ENCODE measurements at regions not wholly inside any gene's neighbourhood (a gene's known extent, or its start where the extent isn't known, plus 50 kb on each side); places are given as distances from the start of the nearest gene placed in this dataset.

GRCh38 chr1:65704318-65704717 lies 88.4 kb upstream of the PDE4B start:
- WGBS = 88% methylated on average over 2 of the region's 2 CpGs
- DNase-seq (ENCODE audit: low spot score) = no peak
- H3K9me3 ChIP-seq = no peaks in the 10 kb centered on the region
- no peaks in the 10 kb centered on the region for H3K4me1 ChIP-seq (replicated peaks)
- H3K4me3 ChIP-seq = no peak overlapping the region
- no peak overlapping the region for H3K27ac ChIP-seq
- TF ChIP-seq, protein P1, sequence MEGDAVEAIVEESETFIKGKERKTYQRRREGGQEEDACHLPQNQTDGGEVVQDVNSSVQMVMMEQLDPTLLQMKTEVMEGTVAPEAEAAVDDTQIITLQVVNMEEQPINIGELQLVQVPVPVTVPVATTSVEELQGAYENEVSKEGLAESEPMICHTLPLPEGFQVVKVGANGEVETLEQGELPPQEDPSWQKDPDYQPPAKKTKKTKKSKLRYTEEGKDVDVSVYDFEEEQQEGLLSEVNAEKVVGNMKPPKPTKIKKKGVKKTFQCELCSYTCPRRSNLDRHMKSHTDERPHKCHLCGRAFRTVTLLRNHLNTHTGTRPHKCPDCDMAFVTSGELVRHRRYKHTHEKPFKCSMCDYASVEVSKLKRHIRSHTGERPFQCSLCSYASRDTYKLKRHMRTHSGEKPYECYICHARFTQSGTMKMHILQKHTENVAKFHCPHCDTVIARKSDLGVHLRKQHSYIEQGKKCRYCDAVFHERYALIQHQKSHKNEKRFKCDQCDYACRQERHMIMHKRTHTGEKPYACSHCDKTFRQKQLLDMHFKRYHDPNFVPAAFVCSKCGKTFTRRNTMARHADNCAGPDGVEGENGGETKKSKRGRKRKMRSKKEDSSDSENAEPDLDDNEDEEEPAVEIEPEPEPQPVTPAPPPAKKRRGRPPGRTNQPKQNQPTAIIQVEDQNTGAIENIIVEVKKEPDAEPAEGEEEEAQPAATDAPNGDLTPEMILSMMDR (IDR thresholded peaks at IDR 0.05) = no peak
- TF ChIP-seq POLR2A (IDR thresholded peaks at IDR 0.05) (no peak), POLR2AphosphoS5 (IDR thresholded peaks at IDR 0.05) (no peak)
- no peaks in the 10 kb centered on the region for H3K36me3 ChIP-seq
- intact Hi-C loops (cut with DNase I) = no loop called here
- H3K27me3 ChIP-seq (replicated peaks; ENCODE audit: insufficient read depth) = no peaks in the 10 kb centered on the region

GRCh38 chr1:65717815-65718454 lies 74.8 kb upstream of the PDE4B start:
- TF ChIP-seq POLR2AphosphoS5 (IDR thresholded peaks at IDR 0.05) (no peak), POLR2A (IDR thresholded peaks at IDR 0.05) (no peak)
- TF ChIP-seq, protein P1 (IDR thresholded peaks at IDR 0.05) = no peak
- no peak overlapping the region for H3K4me3 ChIP-seq
- no peaks in the 10 kb centered on the region for H3K27me3 ChIP-seq (replicated peaks; ENCODE audit: insufficient read depth)
- no peak for DNase-seq (ENCODE audit: low spot score)
- H3K27ac ChIP-seq = no peak overlapping the region
- no peaks in the 10 kb centered on the region for H3K36me3 ChIP-seq
- no peaks in the 10 kb centered on the region for H3K9me3 ChIP-seq
- intact Hi-C loops (cut with DNase I) = no loop called here
- no peaks in the 10 kb centered on the region for H3K4me1 ChIP-seq (replicated peaks)
- 86% methylated on average over 3 of the region's 3 CpGs for WGBS

GRCh38 chr1:65719391-65719790 lies 73.3 kb upstream of the PDE4B start:
- Histone ChIP-seq H3K4me1 (replicated peaks) (no peaks in the 10 kb centered on the region), H3K27me3 (replicated peaks; ENCODE audit: insufficient read depth) (no peaks in the 10 kb centered on the region), H3K9me3 (no peaks in the 10 kb centered on the region), H3K36me3 (no peaks in the 10 kb centered on the region), H3K27ac (no peak overlapping the region), H3K4me3 (no peak overlapping the region)
- WGBS = 52% methylated on average over 5 of the region's 5 CpGs
- no peak for DNase-seq (ENCODE audit: low spot score)
- TF ChIP-seq POLR2A (IDR thresholded peaks at IDR 0.05) = no peak
- TF ChIP-seq, protein P1 (IDR thresholded peaks at IDR 0.05) = no peak
- no peak for TF ChIP-seq POLR2AphosphoS5 (IDR thresholded peaks at IDR 0.05)
- intact Hi-C loops (cut with DNase I) = no loop called here

- no peaks in the 10 kb centered on the region for H3K9me3 ChIP-seq
- DNase-seq (ENCODE audit: low spot score) = no peak
- H3K36me3 ChIP-seq = no peaks in the 10 kb centered on the region
- no peak overlapping the region for H3K27ac ChIP-seq
- no peaks in the 10 kb centered on the region for H3K4me1 ChIP-seq (replicated peaks)
- no peak for TF ChIP-seq POLR2A (IDR thresholded peaks at IDR 0.05)
- no peak for TF ChIP-seq POLR2AphosphoS5 (IDR thresholded peaks at IDR 0.05)
- TF ChIP-seq, protein P1 (IDR thresholded peaks at IDR 0.05) = no peak
- WGBS = 97% methylated on average over 5 of the region's 5 CpGs
- H3K4me3 ChIP-seq = no peak overlapping the region
- H3K27me3 ChIP-seq (replicated peaks; ENCODE audit: insufficient read depth) = no peaks in the 10 kb centered on the region
- intact Hi-C loops (cut with DNase I) = no loop called here
These were observed 70.2 kb upstream of the PDE4B start for GRCh38 chr1:65722461-65722860.

- Histone ChIP-seq H3K27me3 (replicated peaks; ENCODE audit: insufficient read depth) (no peaks in the 10 kb centered on the region), H3K4me3 (no peak overlapping the region), H3K4me1 (replicated peaks) (no peaks in the 10 kb centered on the region), H3K9me3 (no peaks in the 10 kb centered on the region), H3K27ac (no peak overlapping the region), H3K36me3 (no peaks in the 10 kb centered on the region)
- no peak for DNase-seq (ENCODE audit: low spot score)
- TF ChIP-seq, protein P1 (IDR thresholded peaks at IDR 0.05) = no peak
- TF ChIP-seq POLR2A (IDR thresholded peaks at IDR 0.05) (no peak), POLR2AphosphoS5 (IDR thresholded peaks at IDR 0.05) (no peak)
- intact Hi-C loops (cut with DNase I) = no loop called here
These were observed 68.5 kb upstream of the PDE4B start for GRCh38 chr1:65724151-65724550.

Data from prostate gland (tissue), 2 donors.